Embryonic facial prominence (tissue), 1 donor: ENCODE measurements at regions not wholly inside any gene's neighbourhood (a gene's known extent, or its start where the extent isn't known, plus 50 kb on each side); places are given as distances from the start of the nearest gene placed in this dataset.

ENCODE experiments used
- DNase-seq: peaks from one replicate; pipeline ENCODE4 v3.0.0-alpha.2; 2016; ENCODE audit errors: extremely low spot score

DNA sequence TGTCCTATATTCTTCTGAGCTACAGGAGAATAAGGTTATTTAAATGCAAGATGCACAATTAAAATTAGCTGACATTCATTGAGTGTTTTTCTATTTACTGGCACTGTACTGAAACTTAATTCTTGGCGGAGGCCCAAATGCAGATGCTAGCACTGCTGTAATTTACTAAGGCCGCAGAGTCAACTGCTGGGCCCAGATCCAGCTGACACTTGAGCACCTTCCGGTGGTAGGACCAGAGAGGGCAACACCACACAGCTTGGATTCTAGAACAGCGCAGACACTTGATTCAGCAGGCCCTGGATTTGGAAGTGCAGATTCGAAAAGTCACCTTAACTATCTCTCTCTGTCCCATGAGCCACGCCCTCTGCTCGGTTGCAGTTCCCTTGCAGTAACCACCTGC is 228.6 kb upstream of the TMEM72 start:
- no peak for DNase-seq

DNA sequence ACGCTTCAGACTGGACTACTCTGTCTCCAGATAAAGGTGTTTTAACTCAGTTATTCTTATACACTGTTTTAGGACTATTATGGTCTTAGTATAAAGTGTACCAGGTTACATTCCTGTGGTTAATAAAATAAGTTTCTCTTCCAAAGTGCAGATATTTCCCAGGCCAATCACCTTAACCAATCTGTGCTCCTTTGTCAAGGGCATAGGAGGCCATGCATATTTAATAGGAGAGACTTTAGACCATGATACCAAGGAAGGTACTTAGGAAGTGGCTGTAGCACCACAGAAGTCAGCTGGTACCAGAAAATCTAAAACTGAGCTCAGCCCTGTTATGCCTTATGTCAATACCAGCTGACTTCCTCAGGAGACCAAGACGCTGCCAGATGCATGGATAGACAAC is 226.5 kb upstream of the TMEM72 start:
- DNase-seq, result no peak

DNA sequence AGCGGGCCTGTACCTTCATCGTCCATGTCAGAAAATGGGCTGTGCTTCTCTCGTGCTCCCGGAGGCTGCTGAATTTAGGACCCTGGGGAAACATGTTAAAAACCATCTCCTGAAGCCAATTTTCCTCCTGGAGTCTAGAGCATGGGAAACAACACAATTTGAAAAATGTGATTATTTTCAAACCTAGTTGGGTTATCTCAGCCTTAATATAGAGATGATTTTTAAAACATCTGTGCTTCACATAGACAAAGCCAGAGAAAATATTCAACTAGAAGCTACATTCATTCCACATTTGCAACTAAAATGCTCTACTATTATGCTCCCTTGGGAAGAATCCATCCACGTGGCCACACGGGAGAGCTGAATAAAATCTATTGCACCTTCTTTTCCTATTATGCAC is 225.9 kb upstream of the TMEM72 start:
- no peak for DNase-seq

DNA sequence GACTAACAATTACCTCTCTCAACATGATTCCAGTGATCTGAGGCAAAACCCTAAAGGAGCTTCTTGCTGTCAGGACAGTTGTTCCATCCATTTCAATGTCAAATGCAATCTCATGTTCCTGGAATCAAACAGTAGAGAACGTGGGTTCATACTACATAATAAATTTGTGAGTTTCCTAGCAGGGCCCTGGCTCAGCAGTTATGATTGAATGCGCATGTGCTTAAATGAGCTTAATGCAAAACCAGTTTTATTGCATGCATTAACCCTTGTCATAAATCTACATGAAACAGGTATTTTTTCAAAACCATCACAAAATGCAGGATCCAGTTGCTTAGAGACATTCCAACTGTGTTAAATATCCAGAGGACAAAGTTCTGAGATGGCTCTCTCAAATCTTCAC is 225.4 kb upstream of the TMEM72 start:
- no peak for DNase-seq

DNA sequence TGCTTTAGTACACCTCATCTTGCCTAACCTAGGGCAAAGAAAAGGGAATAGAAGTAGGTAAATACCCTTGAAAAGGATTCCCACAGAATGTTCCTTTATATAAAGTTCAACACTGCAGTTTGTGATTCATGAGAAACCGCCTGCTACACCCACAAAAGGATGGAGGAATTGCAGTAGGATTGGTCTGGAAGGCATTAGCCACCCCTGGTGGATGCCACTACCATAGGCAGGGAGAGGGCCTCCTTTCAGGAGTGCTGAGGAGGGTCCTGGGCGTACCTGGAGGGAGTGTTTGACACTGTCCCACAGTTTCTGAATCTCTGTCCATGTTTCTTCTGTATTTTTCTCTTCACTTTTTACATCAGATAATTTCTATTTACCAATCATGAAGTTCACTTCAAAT is 221.8 kb upstream of the TMEM72 start:
- no peak for DNase-seq

DNA sequence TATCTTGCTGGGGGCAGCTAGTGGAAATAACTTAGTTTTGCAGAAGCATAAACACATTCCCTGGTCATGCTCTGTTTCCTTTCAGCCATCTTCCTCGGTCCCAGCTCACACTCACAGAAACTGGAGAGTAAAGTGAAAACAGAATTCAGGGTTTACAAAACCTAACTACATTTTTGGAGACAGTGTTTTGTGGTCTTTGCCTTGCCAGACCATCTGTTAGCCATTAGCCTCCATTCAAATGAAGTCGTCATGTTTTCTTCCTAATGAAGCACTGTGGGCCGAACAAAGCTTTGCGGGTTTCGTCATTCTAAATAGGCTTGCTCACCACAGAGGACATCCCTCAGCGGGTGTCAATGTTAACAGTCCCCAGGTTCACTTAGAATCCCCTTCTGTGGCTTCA is 214.6 kb upstream of the TMEM72 start:
- DNase-seq, result peak; percentile 78

DNA sequence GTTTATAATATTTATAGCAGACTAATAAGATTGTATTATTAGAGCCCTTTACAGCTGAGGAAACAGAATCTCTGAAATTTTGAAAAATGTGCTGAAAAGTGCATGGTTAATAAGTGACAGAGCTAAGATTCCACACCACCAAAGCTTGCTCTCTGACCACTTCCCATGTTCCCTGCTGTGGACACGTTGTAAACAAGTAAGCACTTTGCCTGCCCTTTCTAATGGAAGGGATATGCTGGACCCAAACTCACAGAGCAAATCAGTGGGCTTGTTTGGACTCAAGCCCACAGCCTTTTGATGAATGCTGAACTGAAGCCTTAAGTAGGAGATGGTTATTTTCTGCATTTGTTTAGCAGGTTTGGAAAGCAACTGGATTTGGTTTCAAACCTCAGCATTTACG is 214.0 kb upstream of the TMEM72 start:
- no peak for DNase-seq

DNA sequence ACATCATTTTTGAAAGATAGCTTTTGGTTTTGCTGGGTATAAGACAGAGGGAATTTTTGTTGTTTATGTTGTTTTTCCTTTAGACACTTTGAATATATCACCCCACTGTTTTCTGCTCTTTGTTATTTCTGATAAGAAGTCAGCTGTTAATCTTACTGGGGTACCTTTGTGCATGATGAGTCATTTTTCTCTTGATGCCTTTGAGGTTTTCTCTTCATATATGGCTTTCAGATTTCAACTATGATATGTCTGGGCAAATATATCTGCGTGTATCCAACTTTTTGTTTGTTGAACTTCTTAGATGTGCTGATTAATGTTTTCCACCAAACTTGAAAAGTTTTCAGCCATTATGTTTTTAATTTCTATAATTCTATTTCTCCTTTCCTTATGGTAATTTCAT is 208.6 kb upstream of the TMEM72 start:
- no peak for DNase-seq

DNA sequence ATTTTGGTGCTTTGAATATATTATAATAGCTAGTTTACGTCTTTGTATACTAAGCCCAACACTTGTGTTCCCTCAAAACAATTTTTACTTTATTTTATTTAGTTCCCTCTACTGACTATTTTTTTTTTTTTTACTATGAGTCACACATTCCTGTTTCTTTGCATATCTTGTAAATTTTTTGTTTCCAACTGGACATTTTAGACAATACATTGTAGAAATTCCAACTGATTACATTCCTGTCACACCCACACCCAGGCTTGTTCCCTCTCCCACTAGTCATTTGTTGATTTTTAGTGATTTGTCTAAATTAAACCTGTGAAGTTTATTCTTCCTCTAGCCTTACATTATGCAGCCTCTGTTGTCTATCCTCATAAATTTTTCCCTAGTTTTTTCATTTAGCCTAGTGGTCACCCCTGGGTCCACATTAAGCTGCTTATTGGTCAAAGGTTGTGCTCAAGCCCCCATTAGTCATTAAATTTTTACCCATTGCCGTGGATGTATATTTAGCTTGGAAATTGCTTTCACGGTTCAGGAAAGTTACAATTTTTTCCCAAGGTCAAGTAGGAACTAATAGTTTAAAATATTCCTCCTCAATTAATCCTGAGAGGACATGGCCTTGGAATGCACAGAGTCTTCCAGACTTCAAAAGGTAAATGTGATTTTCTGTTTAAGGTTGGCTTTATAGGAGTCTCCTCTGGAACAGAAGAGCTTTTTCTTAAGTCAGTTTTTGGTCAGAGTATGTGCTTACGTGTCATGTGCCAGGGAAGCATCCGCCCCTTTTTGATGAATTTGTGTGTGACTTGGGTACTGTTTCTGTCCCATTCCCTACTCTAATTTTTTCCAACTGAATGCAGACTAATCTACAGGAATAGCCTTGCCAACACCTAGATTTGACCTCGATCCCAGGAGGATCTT is 207.6 kb upstream of the TMEM72 start:
- DNase-seq, result no peak

DNA sequence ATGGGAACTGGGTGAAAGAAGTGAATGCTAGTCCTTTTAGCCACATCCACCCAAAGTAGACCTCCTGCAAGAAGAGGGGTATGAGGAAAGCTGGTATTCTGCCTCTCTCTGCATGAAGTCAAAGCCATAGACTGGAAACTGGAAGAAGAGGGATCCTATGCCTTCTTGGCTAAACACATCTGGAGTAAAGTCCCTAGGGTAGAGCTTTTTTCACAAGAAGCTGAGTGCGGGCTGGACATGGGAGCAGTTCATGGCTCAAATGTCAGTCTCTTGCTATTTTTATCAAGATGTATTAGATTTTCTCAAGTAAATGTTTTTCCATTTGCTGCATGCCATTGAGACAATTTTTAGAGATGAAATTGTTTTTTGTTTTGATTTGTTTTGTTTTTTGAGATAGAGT is 206.5 kb upstream of the TMEM72 start:
- no peak for DNase-seq

DNA sequence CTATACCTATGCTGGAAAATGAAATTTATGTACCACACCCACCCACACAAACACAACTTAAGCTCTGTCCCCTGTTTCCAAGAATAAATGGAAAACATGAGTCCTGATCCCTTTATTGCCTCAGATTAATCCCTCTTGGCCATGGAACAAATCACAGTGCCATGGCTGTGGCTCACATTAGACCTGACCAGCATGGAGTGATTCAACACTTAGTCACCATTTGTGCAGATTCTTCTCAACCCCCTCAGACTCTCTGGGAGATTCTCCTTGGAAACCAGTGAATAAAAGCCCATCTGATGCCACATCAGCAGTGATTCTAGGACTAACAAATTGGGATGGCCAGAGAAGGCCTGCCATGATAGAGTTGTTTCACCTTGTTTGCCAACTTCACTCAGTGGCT is 204.4 kb upstream of the TMEM72 start:
- DNase-seq, result no peak

DNA sequence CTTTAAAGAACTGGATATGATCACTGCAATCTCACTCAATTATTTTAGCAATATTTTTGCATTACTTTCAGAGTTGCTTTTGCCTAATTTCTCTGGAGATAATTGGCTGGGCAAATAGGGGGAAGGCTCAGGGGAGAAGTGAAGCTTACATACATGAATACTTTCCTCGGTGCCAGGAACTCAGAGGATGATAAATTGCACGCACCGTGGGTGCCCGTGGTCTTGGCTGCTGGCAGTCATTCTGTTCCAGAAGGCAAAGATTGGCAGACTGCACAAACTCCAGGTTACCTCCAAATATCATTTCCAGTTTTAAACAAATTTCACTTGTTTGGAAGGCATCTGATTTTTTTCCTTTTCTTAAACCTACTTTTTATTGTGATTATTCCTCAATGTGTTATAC is 197.8 kb upstream of the TMEM72 start:
- no peak for DNase-seq

DNA sequence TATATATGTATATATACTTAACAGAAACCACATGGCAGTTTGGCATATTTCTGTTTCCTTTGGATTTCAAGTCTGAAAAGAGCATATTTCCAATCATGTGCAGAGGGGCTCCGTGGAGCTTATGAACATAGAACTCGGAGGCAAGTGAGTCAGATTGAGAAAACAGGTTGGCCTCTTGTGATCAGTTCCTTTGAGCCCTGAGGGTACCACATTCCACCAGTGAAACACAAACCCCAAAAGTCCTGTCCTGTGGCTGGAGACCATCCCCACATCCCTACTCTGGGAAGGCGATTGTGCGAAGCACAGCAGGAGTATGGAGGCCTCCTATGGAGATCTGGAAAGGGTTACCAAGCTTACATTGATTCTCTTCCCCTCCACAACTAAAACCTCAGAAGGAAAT is 196.7 kb upstream of the TMEM72 start:
- DNase-seq, result no peak

DNA sequence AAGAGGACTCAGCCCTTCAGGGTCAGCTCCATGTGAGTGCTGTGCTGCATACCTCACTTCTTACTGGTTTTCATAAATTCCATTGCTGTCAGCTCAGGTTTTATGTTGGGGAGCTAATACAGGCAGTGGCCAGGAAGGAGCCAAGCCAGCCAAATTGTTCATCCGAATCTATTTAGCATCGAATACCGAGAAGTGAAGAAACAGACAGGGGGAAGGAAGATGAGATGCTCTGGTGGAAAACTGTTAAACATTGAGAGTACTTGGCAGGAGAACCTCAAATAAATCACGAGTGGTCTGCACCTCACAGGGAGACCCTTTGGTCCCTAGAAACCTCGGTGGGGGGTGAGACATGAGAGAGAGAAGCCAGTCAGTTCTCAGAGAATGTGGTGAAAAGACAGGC is 196.0 kb upstream of the TMEM72 start:
- no peak for DNase-seq

DNA sequence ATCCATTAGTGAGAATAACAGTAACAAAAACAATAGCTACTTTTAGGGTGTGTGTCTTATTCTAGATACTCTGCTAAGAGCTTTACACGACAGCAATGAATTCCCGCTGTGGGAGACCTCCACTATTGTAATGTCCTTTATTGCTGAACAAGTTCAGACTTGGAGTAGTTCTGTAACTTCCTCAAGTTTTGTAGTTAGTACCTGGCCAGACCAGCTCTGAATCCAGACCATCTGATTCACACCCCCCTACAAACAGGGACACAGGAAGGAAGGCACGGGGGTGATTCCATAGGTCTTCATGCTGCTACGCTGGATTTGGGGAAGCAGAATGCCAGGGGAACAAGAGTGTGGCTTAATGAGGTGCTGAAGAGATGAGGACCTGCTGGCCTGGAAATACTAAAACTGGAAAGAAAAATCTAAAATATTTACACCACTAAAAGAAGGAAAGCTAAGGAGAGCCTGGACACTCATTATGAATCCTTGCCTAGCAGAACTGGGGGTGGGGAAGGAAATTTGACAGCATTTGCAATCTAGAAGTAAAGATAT is 194.6 kb upstream of the TMEM72 start:
- DNase-seq, result no peak

DNA sequence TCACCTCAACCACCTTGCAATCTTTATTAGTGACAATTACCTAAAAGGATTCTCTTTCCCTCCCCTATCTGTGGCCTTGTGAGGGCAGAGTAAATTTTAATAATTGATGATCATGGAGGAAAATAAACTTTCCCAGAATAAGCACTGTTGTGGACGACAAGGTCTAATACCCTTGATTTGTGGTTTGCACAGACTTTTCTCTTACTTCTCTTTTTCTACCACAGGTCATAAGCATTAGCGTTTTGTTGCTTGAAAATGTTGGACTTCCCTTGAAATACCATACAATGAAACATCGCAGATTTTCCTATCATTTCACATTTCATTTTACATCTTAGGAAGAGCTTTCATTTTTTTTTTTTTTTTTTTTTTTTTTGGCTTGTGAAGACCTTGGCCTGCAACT is 188.1 kb upstream of the TMEM72 start:
- no peak for DNase-seq

DNA sequence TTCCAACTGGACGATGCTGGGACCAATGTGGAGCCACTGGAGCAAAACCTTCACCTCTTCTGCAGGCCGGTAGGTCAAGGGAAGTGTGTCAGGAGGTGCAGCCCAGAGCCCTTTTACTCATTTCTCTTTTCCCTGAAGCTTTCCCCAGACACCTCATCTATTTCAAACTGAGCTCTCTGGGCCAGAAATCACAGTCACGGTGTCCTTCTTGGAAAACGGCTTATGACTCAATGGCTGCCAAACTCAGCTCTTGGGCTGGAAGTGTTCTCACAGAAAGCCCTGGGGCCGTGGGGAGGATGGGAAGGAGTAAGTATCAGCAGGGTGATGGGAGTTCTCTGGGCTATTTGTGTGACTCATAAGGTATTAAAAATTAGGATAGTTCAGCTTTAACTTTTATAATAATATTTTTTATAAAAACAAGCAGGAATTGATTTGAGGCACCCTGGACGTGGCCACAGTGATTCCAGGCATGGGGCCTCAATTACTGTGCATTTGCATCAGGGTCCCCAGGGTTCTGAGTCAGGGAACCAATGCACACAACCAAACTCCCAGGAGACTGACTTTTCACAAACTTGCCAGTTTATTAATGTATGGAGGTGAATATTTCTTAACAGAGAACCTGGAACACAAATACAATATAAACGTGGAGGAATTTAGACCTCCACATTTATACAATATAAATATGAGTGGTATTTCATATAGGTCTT is 187.4 kb upstream of the TMEM72 start:
- no peak for DNase-seq

DNA sequence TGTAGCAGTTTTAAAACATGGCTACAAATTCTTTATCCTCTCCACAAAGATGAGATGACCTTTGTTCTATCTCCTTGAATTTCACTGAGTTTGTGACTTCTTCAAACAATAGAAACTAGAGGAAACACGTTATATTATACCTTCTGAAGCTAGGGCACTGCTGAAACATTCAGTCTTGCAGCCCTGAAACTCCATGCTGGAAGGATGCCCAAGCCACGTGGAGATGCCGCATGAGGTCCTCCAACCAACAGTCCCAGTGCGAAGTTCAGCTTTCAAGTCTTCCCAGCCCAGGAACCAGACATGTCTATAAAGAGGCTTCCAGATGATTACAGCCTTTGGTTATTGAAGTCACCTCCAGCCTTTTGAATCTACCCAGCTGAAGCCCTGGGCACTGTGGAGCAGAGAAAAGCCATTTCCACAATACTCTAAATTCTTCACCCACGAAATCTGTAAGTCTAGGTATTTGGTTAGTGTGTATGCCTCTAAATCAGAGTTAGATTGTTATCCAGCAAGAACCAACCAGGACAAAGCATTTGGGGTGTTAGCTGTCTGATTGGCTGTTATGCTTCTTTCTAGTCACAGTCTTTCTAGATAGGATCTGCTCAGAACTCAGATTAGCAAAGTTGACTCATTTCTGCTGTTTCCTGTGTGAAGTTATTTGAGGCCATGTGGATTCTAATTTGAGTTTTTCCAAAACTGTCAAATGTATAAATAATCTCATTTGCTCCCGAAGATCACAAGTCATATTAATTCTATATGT is 186.5 kb upstream of the TMEM72 start:
- DNase-seq, result no peak

DNA sequence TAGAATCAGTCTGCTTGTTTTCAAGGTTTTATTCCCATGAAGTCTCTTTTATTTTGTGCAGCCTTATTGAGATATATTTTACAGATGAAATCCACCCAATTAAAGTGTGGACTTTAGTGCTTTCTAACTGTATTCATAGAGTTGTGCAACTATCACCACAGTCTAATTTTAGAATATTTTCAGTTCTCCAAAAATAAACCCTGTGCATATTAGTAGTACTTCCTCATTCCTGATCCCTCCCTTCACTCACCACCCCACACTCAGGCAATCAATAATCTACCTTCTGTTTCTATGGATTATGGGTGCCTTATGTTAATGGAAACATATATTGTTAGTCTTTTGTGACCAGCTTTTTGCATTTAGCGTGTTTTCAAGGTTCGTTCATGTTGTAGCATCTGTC is 185.7 kb upstream of the TMEM72 start:
- DNase-seq, result no peak

DNA sequence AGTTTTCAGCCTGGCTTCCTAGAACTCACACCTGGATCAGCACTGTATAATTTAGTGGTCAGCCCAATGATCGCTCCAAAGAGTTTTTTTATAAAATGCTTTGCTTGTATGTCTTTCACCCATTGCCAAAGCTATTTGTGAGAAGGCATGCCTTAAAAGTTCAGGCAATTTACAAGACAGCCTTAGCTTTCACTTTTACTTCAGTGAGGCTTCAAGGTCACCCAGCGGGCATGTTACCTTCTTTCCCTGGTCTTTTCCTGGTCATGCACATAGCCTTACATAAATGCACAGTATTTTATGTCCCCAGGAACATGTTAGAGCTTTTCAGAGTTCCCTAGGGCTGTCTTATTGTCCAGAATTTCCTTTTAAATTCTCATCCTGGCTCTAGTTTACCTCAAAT is 179.9 kb upstream of the TMEM72 start:
- DNase-seq, result no peak

DNA sequence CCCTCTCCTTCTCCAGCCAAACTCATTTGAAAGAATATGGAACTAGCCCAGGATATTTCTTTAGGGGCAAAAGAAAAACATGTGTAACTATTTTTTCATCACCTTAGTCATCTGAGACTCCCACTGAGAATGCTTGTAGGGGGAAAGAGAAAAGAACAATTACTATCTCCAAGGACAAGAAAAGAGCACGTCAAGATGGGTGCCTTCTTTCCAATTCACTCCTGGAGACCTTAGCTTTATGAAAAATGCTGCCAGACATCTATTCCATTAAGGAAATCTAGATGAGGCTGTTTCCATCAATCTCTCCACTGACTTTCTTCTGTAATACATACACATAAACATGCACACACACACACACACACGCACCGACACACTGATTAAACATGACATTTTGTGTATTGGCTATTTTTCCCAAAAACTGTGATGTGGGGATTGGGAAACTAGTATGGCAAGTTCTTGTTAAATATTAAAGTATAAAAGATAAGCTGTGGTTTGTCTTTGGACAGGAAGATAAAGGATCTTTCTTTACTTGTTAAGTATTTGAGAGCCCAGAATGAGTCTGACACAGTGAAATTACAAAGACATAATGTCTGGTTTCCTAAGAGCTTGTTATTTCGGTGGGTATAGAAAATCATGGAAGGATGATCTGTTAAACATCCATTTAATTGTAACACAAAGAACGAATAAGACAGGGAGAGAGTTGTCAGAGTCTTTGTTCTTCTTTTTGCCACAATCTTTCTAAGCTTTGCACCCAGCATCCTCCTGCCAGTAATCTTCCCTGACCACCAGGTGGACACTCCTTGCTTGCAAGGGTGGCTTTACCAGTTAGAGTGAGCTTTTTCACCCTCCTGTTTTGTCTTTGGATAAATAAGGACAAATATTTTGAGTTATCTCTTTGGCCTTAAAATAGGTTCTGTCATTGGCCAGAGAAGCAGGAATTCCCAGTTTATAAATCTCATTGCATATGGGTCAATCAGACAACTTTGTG is 177.3 kb upstream of the TMEM72 start:
- peak; percentile 20 for DNase-seq
